IMR-90 (cell line): ENCODE measurements at regions not wholly inside any gene's neighbourhood (a gene's known extent, or its start where the extent isn't known, plus 50 kb on each side); places are given as distances from the start of the nearest gene placed in this dataset.

Experiments
- ATAC-seq: fragments of 200-7000 bp; cut with Tn5 transposase; 2 replicates; pipeline ENCODE4 v1.9.1; 2020; ENCODE audit warnings: low read depth, mild to moderate bottlenecking, moderate library complexity
- BruUV-seq: library from RNA; stranded (reverse); fragments of 400-500 nt; replicated peaks from 2 replicates; lab custom pipeline; 2021; lab: Mats Ljungman, UMichigan
- CTCF ChIA-PET: fragments of 300-600 bp; formaldehyde crosslinking; extraction: SDS; loops from one replicate; lab custom pipeline; 2021; ENCODE audit warnings: antibody characterized with exemption; lab: Yijun Ruan, JAX
- POLR2A ChIA-PET: fragments of 300-600 bp; sonication (Branson Sonifier 250); formaldehyde crosslinking; loops from one replicate; lab custom pipeline; 2022; ENCODE audit warnings: antibody characterized with exemption; ENCODE audit not compliant: unreplicated experiment; lab: Charles Lee
- DNase-seq: peaks from one replicate; pipeline ENCODE4 v3.0.0; 2013
- H2AFZ ChIP-seq: replicated peaks from 2 replicates; pipeline ENCODE3; 2013; ENCODE audit warnings: low read length, mild to moderate bottlenecking; ENCODE audit not compliant: poor library complexity
- H2AK5ac ChIP-seq: 2 replicates; pipeline ENCODE4 v1.6.1; 2013; ENCODE audit warnings: low read depth, low read length, inconsistent platforms
- H2AK9ac ChIP-seq: replicated peaks from 2 replicates; pipeline ENCODE3; 2013; ENCODE audit warnings: mild to moderate bottlenecking, low read depth, low read length, moderate library complexity; ENCODE audit not compliant: poor library complexity
- H2BK120ac ChIP-seq: 2 replicates; pipeline ENCODE4 v1.6.1; 2013; ENCODE audit warnings: low read depth, low read length, inconsistent platforms
- H2BK15ac ChIP-seq: 3 replicates; pipeline ENCODE4 v1.6.1; 2013; ENCODE audit warnings: low read depth, low read length, inconsistent platforms
- H2BK20ac ChIP-seq: 2 replicates; pipeline ENCODE4 v1.6.1; 2013; ENCODE audit warnings: low read depth, mild to moderate bottlenecking, inconsistent platforms, low read length, moderate library complexity
- H2BK5ac ChIP-seq: 2 replicates; pipeline ENCODE4 v1.6.1; 2013; ENCODE audit warnings: mild to moderate bottlenecking, low read depth, low read length, inconsistent platforms; ENCODE audit not compliant: poor library complexity, severe bottlenecking
- H3K14ac ChIP-seq: replicated peaks from 2 replicates; pipeline ENCODE4 v1.6.1; 2013; ENCODE audit warnings: low read depth, low read length, inconsistent platforms
- H3K18ac ChIP-seq: 2 replicates; pipeline ENCODE4 v1.6.1; 2013; ENCODE audit warnings: low read depth, low read length, control low read depth
- H3K23ac ChIP-seq: 2 replicates; pipeline ENCODE4 v1.6.1; 2013; ENCODE audit warnings: low read depth, low read length, inconsistent platforms
- H3K27ac ChIP-seq: 2 replicates; pipeline ENCODE4 v1.5.1; 2013; ENCODE audit warnings: mild to moderate bottlenecking, control low read depth, low read length; ENCODE audit not compliant: insufficient read depth
- H3K27me3 ChIP-seq: 2 replicates; pipeline ENCODE4 v1.6.1; 2013; ENCODE audit warnings: low read length; ENCODE audit not compliant: control insufficient read depth, insufficient read depth
- H3K36me3 ChIP-seq: 2 replicates; pipeline ENCODE4 v1.6.1; 2013; ENCODE audit warnings: low read length, mixed read lengths; ENCODE audit not compliant: control insufficient read depth, insufficient read depth
- H3K4ac ChIP-seq: 2 replicates; pipeline ENCODE4 v1.6.1; 2013; ENCODE audit warnings: low read depth, low read length, inconsistent platforms
- H3K4me1 ChIP-seq: 2 replicates; pipeline ENCODE4 v1.6.1; 2013; ENCODE audit warnings: low read length, mixed read lengths; ENCODE audit not compliant: control insufficient read depth, insufficient read depth
- H3K4me2 ChIP-seq: 2 replicates; pipeline ENCODE4 v1.6.1; 2013; ENCODE audit warnings: low read depth, mild to moderate bottlenecking, control low read depth, low read length, moderate library complexity
- H3K4me3 ChIP-seq: 2 replicates; pipeline ENCODE4 v1.5.1; 2013; ENCODE audit warnings: low read depth, mild to moderate bottlenecking, control low read depth, low read length, moderate library complexity; ENCODE audit not compliant: insufficient read depth
- H3K56ac ChIP-seq: 2 replicates; pipeline ENCODE4 v1.6.1; 2013; ENCODE audit warnings: low read length, inconsistent platforms; ENCODE audit not compliant: insufficient read depth; ENCODE audit errors: extremely low read depth
- H3K79me1 ChIP-seq, 2 experiments: 2 replicates each; pipeline ENCODE4 v1.6.1; 2013; ENCODE audit warnings: low read length in 2 of 2, inconsistent platforms in 1 of 2, low read depth in 1 of 2
- H3K9ac ChIP-seq: 2 replicates; pipeline ENCODE4 v1.6.1; 2013; ENCODE audit warnings: low read depth, low read length, control low read depth
- H3K9me1 ChIP-seq: 2 replicates; pipeline ENCODE4 v1.6.1; 2013; ENCODE audit warnings: low read length, inconsistent platforms; ENCODE audit not compliant: insufficient read depth
- H3K9me3 ChIP-seq: 2 replicates; pipeline ENCODE4 v1.6.1; 2013; ENCODE audit warnings: low read length; ENCODE audit not compliant: control insufficient read depth, insufficient read depth
- H4K20me1 ChIP-seq: 2 replicates; pipeline ENCODE4 v1.6.1; 2013; ENCODE audit warnings: low read length, inconsistent platforms; ENCODE audit not compliant: insufficient read depth
- H4K5ac ChIP-seq: 2 replicates; pipeline ENCODE4 v1.6.1; 2013; ENCODE audit warnings: mild to moderate bottlenecking, low read depth, low read length, control low read depth
- H4K8ac ChIP-seq, 2 experiments: 2 replicates each; pipeline ENCODE4 v1.6.1; 2013; ENCODE audit warnings: low read depth in 2 of 2, low read length in 2 of 2, control low read depth in 1 of 2, inconsistent platforms in 1 of 2
- H4K91ac ChIP-seq: 2 replicates; pipeline ENCODE4 v1.6.1; 2013; ENCODE audit warnings: low read depth, low read length, inconsistent platforms; ENCODE audit not compliant: insufficient read depth
- BHLHE40 ChIP-seq: fragments of 150-350 bp; IDR thresholded peaks from 2 replicates; pipeline ENCODE4 v1.6.1; 2016; ENCODE audit warnings: mild to moderate bottlenecking, low read depth, low read length
- CEBPB ChIP-seq: IDR thresholded peaks from 2 replicates; pipeline ENCODE4 v1.6.1; 2012; ENCODE audit warnings: low read depth, low read length, improper control_type of control experiment
- CHD1 ChIP-seq: IDR thresholded peaks from 2 replicates; pipeline ENCODE4 v1.6.1; 2012; ENCODE audit warnings: low read depth, low read length, improper control_type of control experiment
- CTCF ChIP-seq: conservative IDR thresholded peaks from 2 replicates; pipeline ENCODE4 v1.5.1; 2012; ENCODE audit warnings: mild to moderate bottlenecking, low read depth, low read length, improper control_type of control experiment
- ELK1 ChIP-seq: fragments of 150-350 bp; IDR thresholded peaks from 2 replicates; pipeline ENCODE4 v1.6.1; 2016; ENCODE audit warnings: low read depth, mild to moderate bottlenecking, low read length, moderate library complexity, borderline replicate concordance
- FOS ChIP-seq: fragments of 150-350 bp; IDR thresholded peaks from 2 replicates; pipeline ENCODE4 v1.6.1; 2016; ENCODE audit warnings: low read depth, low read length
- MAFK ChIP-seq: IDR thresholded peaks from 2 replicates; pipeline ENCODE4 v1.6.1; 2012; ENCODE audit warnings: low read depth, low read length, improper control_type of control experiment
- MAZ ChIP-seq: IDR thresholded peaks from 2 replicates; pipeline ENCODE4 v1.6.1; 2012; ENCODE audit warnings: low read depth, mild to moderate bottlenecking, low read length, improper control_type of control experiment, moderate library complexity, borderline replicate concordance
- MXI1 ChIP-seq: IDR thresholded peaks from 2 replicates; pipeline ENCODE4 v1.6.1; 2012; ENCODE audit warnings: low read depth, mild to moderate bottlenecking, low read length, moderate library complexity, borderline replicate concordance
- NFE2L2 ChIP-seq: fragments of 150-350 bp; IDR thresholded peaks from 2 replicates; pipeline ENCODE4 v1.6.1; 2016; ENCODE audit warnings: low read depth, mild to moderate bottlenecking, low read length
- POLR2A ChIP-seq: IDR thresholded peaks from 2 replicates; pipeline ENCODE4 v1.6.1; 2012; ENCODE audit warnings: mild to moderate bottlenecking, low read depth, low read length
- RAD21 ChIP-seq: IDR thresholded peaks from 2 replicates; pipeline ENCODE4 v1.6.1; 2012; ENCODE audit warnings: low read length, improper control_type of control experiment
- RCOR1 ChIP-seq: IDR thresholded peaks from 2 replicates; pipeline ENCODE4 v1.6.1; 2012; ENCODE audit warnings: mild to moderate bottlenecking, low read length, improper control_type of control experiment; ENCODE audit not compliant: insufficient replicate concordance
- RFX5 ChIP-seq: IDR thresholded peaks from 2 replicates; pipeline ENCODE4 v1.8.0; 2012; ENCODE audit warnings: low read depth, mild to moderate bottlenecking, low read length, moderate library complexity
- SMC3 ChIP-seq: fragments of 150-350 bp; IDR thresholded peaks from 2 replicates; pipeline ENCODE4 v1.6.1; 2016; ENCODE audit warnings: low read depth, mild to moderate bottlenecking, antibody characterized with exemption, low read length, moderate library complexity
- USF2 ChIP-seq: fragments of 150-350 bp; IDR thresholded peaks from 2 replicates; pipeline ENCODE4 v1.6.1; 2017; ENCODE audit warnings: mild to moderate bottlenecking, antibody characterized with exemption, low read length, low read depth
- WGBS, 2 experiments: methylation state at CpG; one replicate each; pipeline versions ENCODE4 v1.1.5 to v1.1.7; 2013; ENCODE audit warnings: missing lambda C conversion rate in 2 of 2; ENCODE audit not compliant: insufficient read length in 1 of 2; ENCODE audit errors: extremely low coverage in 2 of 2; 5-methylcytosine and 5-hydroxymethylcytosine counted together
- dilution Hi-C: fragments of 300-500 bp; cut with HindIII; formaldehyde crosslinking; loops from one replicate; pipeline ENCODE4 v1.14.3; 2018; ENCODE audit warnings: low sequenced_read_pairs; ENCODE audit not compliant: unreplicated experiment
- in situ Hi-C: fragments of 300-500 bp; cut with MboI; formaldehyde crosslinking; loops from 3 replicates; pipeline ENCODE4 v1.14.3; 2019; ENCODE audit warnings: low sequenced_read_pairs, inconsistent platforms, mixed read lengths
- intact Hi-C: fragments of 100-400 bp; cut with micrococcal nuclease; formaldehyde crosslinking; loops from 2 replicates; pipeline ENCODE4 v1.10.0; 2022

GRCh38 chr11:26931248-26931631 is 62.7 kb upstream of the FIBIN start:
- intact Hi-C loops = loop anchor here (2.0 kb wide), 1 partner anchor 16 kb away; no protein-coding TSS in a partner anchor
- no peak for TF ChIP-seq CEBPB
- no peak for TF ChIP-seq CHD1
- TF ChIP-seq NFE2L2 = no peak
- no peak for TF ChIP-seq USF2
- no peak for TF ChIP-seq BHLHE40
- TF ChIP-seq MAZ = no peak
- TF ChIP-seq POLR2A = no peak
- TF ChIP-seq ELK1 = no peak
- TF ChIP-seq SMC3 = no peak
- TF ChIP-seq RAD21 = no peak
- no peak for TF ChIP-seq MXI1
- TF ChIP-seq FOS = no peak
- no peak for TF ChIP-seq MAFK
- no peak for TF ChIP-seq CTCF
- TF ChIP-seq RFX5 = no peak
- TF ChIP-seq RCOR1 = no peak
- H3K23ac ChIP-seq = no peak overlapping the region
- no peak overlapping the region for H2BK120ac ChIP-seq
- no peak overlapping the region for H2BK5ac ChIP-seq
- H2AK9ac ChIP-seq = no peak overlapping the region
- no peak overlapping the region; the same call in 1 of the 2 replicates for H3K18ac ChIP-seq
- no peak overlapping the region for H2BK20ac ChIP-seq
- 67% methylated on average over 1 of the region's 1 CpG; no CpG with 5 or more reads in 1 of the 2 experiments for WGBS, 2 experiments
- no peaks in the 10 kb centered on the region for H3K9me3 ChIP-seq
- no peak overlapping the region; the same call in 1 of the 2 replicates for H4K5ac ChIP-seq
- no peaks in the 10 kb centered on the region for H3K9me1 ChIP-seq
- no peak overlapping the region for H3K56ac ChIP-seq
- H3K14ac ChIP-seq = no peak overlapping the region
- BruUV-seq = no TSS peak
- no peak for ATAC-seq
- H3K36me3 ChIP-seq = no peaks in the 10 kb centered on the region
- no peak overlapping the region for H2BK15ac ChIP-seq
- H3K27ac ChIP-seq = peak overlapping the region; percentile 28; the same call in 1 of the 2 replicates
- H3K4me1 ChIP-seq = peaks cover 4% of the 10 kb centered on the region; the same call in 1 of the 2 replicates
- H3K9ac ChIP-seq = no peak overlapping the region
- no peak overlapping the region for H3K4me3 ChIP-seq
- H3K27me3 ChIP-seq = peaks cover 2% of the 10 kb centered on the region; the same call in 1 of the 2 replicates
- DNase-seq = peak; percentile 30
- ChIA-PET POLR2A (no interaction called here), CTCF (no interaction called here)
- no peak overlapping the region for H3K4me2 ChIP-seq
- no peak overlapping the region for H2AFZ ChIP-seq
- H3K79me1 ChIP-seq = no peaks in the 10 kb centered on the region
- H4K8ac ChIP-seq = no peak overlapping the region
- no peaks in the 10 kb centered on the region for H4K20me1 ChIP-seq
- no peak overlapping the region for H4K91ac ChIP-seq
- dilution Hi-C loops = no loop called here
- in situ Hi-C loops = no loop called here
- no peak overlapping the region for H2AK5ac ChIP-seq
- no peak overlapping the region for H3K4ac ChIP-seq
